ENCODE measurements at regions not wholly inside any gene's neighbourhood (a gene's known extent, or its start where the extent isn't known, plus 50 kb on each side); places are given as distances from the start of the nearest gene placed in this dataset.
"Not testable (repeated sequence)": the region's sequence is repeated elsewhere in the genome, so short reads cannot be mapped to it uniquely, and the experiment has no call there.

DNA sequence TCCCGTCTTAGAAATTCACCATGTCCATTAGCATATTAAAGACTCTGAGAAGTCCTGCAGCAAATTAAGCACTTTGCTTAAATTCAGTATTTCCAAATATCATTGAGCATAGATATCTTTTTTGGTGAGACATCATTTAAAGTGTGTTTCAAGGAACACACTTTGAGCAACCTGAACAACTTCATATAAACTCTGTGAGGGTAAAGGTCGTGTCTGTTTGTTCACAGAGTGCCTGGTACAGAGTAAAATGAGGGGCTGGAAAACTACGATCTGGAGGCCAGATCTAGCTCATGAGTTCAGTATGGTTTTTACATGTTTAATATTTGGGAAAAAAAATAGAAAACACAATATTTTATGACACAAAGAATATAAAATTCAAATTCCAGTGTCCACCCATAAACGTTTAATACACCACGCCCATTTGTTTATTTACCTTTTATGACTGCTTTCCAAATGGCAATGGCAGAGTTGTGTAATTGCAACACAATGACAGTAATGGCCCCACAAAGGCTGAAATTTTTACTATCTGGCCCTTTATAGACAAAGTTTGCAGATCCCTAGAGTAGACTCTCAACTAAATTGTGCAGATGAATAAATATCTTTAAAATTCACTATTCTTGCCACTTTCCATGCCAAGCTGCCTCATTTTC lies 67.4 kb downstream of the SNTN start:
- no peak for DNase-seq (ENCODE audit: low read depth in 2 of 2)

DNA sequence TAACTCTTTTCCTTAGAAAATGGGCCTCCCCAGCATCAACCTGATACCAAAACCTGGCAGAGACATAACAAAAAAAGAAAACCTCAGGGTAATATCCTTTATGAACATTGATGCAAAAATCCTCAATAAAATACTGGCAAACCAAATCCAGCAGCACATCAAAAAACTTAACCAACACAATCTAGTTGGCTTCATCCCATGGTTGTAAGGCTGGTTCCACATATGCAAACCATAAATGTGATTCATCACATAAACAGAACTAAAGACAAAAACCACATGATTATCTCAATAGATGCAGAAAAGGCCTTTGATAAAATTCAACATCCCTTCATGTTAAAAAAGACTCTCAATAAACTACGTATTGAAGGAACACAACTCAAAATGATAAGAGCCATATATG lies 68.5 kb downstream of the SNTN start:
- DNase-seq (ENCODE audit: low read depth in 2 of 2): peak; percentile 62

DNA sequence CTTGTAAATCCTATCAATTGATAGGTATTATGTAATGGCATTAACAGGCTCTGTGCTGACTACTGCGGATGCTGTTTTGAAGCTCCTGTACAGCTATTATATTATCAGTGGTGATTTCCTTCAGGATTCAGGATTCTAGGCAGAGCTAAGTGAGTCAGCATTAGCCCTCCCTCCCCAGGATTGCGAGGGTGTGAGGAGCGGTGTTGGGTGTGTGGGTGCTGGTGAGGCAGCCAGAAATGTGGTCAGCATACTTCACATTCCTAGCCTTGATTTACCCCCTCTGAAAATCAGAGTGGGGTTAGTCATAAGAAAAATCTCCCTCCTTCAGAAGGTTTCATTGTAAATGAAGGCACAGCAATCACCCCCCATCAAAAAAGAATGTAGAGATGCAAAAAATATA lies 72.5 kb downstream of the SNTN start:
- peak; percentile 91 to 93 for DNase-seq (ENCODE audit: low read depth in 2 of 2)

DNA sequence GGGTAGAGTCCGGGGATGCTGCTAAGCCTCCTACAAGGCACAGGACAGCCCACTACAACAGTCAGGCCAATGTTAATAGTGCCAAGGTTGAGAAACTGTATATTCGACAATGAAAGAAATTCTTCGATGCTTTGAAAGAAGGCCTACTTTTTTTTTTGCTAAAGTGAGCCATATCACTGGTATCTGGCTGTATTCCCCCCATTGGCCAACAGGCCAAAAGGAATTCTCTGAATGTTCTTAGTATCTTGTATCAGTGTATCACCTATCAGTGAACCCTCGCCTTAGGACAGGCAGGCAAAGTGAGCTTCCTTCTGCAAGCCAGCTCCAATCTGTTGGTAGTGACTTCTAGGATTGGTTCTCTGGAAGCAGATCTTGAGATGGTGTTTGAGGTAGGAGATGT lies 74.2 kb downstream of the SNTN start:
- no peak for DNase-seq (ENCODE audit: low read depth in 2 of 2)

DNA sequence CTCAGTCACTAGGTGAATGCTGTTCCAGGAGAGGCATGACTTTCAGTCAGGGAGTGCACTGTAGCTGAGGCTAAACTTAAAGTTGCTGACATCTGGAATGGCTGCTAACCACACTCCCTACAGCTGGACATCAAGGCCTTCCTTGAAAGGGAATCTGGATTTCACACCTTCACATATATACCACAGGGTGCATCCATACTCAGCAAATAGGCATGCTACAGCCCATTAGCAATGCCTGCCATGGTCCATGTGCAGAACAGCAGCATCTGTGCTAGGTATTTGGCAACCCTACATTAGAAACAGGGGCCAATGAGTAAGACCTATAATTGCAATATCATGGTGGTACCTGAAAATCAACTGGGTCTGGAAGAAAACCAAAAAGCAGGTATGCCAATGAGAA lies 74.8 kb downstream of the SNTN start:
- no peak for DNase-seq (ENCODE audit: low read depth in 2 of 2)

DNA sequence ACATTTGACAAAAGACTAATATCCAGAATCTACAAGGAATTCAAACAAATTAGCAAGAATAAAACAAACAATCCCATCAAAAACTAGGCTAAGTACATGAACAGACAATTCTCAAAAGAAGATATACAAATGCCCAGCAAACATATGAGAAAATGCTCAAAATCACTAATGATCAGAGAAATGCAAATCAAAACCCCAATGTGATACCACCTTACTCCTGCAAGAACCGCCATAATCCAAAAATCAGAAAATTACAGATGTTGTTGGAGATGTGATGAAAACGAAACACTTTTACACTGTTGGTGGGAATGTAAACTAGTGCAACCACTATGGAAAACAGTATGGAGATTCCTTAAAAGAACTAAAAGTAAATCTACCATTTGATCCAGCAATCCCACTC lies 79.4 kb downstream of the SNTN start:
- no peak for DNase-seq (ENCODE audit: low read depth in 2 of 2)

DNA sequence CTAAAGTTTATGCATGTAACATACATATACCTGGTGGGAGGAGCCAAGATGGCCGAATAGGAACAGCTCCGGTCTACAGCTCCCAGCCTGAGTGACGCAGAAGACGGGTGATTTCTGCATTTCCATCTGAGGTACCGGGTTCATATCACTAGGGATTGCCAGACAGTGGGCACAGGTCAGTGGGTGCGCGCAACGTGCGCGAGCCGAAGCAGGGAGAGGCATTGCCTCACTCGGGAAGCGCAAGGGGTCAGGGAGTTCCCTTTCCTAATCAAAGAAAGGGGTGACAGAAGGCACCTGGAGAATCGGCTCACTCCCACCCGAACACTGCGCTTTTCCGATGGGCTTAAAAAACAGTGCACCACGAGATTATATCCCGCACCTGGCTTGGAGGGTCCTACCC lies 80.8 kb downstream of the SNTN start:
- DNase-seq (ENCODE audit: low read depth in 2 of 2): not testable (repeated sequence)

DNA sequence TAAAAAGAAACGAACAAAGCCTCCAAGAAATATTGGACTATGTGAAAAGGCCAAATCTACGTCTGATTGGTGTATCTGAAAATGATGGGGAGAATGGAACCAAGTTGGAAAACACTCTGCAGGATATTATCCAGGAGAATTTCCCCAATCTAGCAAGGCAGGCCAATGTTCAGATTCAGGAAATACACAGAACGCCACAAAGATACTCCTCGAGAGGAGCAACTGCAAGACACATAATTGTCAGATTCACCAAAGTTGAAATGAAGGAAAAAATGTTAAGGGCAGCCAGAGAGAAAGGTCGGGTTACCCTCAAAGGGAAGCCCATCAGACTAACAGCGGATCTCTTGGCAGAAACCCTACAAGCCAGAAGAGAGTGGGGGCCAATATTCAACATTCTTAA lies 82.2 kb downstream of the SNTN start:
- not testable (repeated sequence) for DNase-seq (ENCODE audit: low read depth in 2 of 2)

DNA sequence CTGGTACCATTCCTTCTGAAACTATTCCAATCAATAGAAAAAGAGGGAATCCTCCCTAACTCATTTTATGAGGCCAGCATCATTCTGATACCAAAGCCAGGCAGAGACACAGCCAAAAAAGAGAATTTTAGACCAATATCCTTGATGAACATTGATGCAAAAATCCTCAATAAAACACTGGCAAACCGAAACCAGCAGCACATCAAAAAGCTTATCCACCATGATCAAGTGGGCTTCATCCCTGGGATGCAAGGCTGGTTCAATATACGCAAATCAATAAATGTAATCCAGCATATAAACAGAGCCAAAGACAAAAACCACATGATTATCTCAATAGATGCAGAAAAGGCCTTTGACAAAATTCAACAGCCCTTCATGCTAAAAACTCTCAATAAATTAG lies 82.3 kb upstream of the C3orf49 start:
- DNase-seq (ENCODE audit: low read depth in 2 of 2): not testable (repeated sequence)

DNA sequence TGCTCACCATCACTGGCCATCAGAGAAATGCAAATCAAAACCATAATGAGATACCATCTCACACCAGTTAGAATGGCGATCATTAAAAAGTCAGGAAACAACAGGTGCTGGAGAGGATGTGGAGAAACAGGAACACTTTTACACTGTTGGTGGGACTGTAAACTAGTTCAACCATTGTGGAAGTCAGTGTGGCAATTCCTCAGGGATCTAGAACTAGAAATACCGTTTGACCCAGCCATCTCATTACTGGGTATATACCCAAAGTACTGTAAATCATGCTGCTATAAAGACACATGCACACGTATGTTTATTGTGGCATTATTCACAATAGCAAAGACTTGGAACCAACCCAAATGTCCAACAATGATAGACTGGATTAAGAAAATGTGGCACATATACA lies 80.5 kb upstream of the C3orf49 start:
- not testable (repeated sequence) for DNase-seq (ENCODE audit: low read depth in 2 of 2)

DNA sequence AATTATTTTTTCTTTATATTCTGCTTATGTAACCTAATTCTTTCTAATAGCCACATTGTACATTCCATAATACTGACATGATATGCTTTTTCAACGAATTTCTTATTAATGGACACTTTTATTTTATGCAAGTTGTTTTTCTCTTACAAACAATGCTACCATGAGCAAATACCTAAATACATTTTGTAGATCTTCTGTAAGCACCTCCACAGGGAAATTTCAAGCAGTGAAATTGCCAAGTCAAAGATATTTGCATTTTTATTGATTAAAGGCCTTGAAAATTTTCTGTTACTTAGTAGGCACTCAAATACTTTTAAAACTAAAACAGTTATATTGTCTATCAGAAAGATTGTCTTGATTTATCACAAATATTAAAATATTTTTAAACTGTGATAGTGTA lies 79.6 kb upstream of the C3orf49 start:
- no peak for DNase-seq (ENCODE audit: low read depth in 2 of 2)

DNA sequence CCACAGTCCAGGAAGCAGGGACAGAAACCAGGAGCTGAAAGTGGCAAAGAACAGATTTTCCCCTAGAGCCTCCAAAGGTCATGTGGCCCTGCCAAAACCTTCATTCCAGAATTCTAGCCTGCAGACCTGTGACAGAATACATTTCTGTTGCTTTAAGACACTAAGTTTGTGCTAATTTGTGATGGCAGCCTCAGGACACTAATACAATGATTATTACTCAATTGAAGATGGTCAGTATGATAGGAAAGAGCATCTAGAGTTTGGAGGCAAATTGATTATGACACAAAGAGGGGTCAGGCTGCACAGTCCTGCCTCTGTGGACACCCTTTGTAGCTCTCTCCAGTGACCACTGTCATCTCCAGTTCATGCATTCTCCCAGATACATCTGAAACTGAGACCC lies 79.0 kb upstream of the C3orf49 start:
- DNase-seq (ENCODE audit: low read depth in 2 of 2): no peak

DNA sequence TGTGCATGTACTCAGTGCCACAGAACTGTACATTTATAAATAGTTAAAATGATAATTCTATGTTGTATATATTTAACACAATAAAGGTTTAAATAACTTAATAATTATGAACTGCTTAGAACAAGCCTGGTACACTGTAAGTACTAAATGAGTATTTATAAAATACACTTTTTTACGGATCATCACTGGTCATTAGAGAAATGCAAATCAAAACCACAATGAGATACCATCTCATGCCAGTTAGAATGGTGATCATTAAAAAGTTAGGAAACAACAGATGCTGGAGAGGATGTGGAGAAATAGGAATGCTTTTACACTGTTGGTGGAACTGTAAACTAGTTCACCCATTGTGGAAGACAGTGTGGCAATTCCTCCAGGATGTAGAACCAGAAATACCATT lies 74.4 kb upstream of the C3orf49 start:
- not testable (repeated sequence) for DNase-seq (ENCODE audit: low read depth in 2 of 2)

DNA sequence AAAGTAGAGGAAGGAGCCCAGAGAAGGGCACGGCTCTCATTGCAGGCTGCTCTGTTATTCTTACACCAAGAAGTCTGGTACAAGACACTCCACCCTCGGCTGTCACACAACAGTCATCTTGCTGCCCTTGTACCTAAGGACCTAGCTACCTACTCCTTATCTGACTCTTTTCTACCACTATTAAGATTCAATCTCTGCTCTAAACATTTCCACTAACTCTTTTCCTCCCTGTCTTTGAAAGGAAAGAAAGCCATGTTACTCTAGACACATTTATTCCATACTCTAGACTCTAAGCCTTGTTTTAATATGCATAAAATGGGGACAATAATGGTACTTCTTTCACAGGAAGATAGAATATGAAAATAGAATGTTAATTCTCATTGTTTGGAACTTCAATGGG lies 73.3 kb upstream of the C3orf49 start:
- DNase-seq (ENCODE audit: low read depth in 2 of 2): no peak

DNA sequence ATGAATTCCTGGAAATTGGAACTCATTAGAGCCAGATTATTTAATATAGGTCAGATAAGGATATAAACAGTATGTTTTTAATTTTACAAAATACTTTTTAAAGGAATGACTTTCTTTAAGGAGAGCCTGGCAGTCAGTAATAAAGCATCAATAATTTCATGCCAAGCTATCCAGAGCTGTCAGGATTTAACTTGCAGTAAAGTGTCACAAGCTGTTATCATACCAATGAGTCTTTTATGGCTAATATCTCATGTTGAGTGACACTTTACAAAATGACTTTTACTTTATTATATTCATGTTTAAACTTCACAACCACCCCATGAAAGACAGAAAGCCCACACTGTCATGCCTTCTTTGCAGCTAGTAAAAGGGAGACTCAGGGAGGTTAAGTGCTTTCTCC lies 72.9 kb upstream of the C3orf49 start:
- DNase-seq (ENCODE audit: low read depth in 2 of 2): no peak

DNA sequence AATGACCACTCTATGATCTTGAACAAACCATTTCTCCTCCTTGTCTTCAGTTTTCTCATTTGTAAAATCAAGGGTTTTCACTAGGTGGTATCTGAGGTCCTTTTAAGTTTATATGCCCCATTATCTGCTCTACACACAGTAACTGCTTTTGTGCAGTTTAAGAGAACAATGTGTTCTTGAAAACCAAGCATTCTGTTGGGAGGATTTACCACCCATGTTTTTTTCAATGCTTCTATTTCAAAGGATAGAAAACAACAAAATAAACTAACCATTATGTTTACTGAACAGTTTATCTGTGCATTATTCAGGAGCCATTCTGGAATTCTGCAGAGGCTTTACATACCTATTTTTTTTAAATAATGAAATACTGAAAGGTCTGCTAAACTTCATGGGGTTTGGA lies 67.6 kb upstream of the C3orf49 start:
- DNase-seq (ENCODE audit: low read depth in 2 of 2): no peak

DNA sequence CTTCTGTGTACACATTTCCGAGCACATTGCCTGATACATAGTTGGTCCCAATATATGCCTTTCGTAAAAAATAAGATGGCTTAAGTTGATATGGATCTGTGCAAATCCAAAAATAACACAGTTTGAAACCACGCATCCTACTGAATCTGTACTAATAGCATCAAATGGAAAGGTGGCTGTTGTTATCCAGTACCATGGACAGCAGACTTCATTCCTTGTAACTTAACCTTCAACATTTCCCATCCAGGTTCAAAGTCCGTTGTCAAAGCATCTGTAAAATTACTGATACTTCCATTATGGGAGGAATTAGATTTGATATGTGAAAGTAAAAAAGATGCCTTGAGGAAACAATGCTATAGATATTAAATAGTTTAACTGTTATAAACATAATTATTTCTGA lies 65.5 kb upstream of the C3orf49 start:
- peak in 1 of 2 experiments; percentile 0 for DNase-seq (ENCODE audit: low read depth in 2 of 2)

DNA sequence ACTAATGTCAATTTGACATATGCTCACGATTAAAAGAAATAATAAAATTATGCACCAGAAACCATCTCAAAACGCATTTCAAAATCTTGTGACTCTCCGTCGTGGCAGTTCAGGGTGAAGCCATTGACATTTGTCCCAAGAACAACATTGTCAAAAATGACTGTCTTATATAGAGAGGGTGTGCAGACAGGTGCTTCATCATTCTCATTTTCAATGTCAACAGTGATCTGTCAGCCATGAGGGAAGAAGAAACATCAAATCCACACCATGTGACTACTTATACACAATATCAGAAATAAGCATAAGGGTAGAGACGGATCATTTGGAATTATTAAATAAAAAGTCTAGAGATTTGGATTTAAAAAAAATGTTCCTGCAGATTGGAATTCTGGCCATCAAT lies 65.1 kb upstream of the C3orf49 start:
- DNase-seq (ENCODE audit: low read depth in 2 of 2): no peak

DNA sequence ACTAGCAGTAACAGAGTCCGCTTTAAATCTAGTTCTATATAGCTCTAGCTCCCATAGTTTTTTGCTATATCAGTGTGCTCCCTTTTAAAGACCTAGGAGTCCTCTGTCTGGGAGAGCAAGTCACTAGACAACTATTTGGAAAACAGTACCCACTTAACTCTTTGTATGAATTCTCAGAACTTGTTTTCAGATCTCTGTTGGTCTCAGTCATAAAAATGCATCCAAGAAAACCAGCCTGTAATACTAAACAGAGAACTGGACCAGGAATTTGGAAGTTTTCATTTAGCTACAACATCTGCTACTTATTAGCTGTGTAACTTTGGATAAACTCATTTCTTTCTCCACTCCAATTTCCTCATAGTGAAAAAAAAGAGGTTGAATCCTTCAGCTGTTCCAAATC lies 56.9 kb upstream of the C3orf49 start:
- peak; percentile 86 for DNase-seq (ENCODE audit: low read depth in 2 of 2)

DNA sequence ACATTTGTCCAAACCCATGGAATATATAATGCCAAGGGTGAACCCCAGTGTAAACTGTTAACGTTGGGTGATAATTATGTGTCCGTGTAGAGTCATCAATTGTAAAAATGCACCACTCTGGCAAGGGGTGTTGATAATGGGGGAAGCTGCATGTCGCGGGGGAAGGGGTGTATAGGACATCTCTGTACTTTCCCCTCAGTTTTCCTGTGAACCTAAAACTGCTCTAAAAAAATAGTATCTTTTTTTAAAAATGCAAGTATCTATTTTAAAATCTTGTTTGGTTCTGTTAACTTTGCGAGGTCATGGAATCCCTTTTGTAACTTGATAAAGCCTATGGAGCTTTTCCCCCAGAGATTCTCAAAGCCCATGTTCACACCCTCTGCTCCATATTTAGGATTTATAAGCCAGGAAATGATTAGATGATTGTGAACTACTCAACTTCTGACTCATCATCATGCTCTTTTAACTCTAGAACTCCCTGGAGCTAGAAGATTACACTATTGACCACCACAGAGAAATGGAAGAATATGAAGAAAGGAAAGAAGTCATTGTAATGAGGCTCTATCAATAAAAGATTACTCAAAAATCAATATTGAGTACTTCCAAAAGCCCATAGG lies 56.1 kb upstream of the C3orf49 start:
- peak; percentile 70 to 73 for DNase-seq (ENCODE audit: low read depth in 2 of 2)

DNA sequence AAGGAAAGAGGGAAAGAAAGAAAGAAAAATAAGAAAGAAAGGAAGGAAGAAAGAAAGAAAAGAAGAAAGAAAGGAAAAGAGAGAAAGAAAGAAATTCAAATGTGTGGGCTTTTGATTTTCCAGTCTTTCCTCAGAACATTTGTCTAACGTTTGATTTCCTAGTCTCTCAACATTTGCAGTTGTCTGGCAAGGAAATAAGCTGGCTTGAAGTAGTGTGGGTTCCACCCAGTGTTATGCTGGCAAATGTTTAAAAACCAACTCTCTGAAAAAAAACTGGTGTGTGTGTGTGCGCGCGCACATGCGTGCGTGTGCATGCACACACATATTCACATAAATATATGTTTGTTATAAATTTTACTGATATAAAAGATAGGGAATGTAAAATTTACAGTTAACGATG lies 54.6 kb upstream of the C3orf49 start:
- no peak for DNase-seq (ENCODE audit: low read depth in 2 of 2)

DNA sequence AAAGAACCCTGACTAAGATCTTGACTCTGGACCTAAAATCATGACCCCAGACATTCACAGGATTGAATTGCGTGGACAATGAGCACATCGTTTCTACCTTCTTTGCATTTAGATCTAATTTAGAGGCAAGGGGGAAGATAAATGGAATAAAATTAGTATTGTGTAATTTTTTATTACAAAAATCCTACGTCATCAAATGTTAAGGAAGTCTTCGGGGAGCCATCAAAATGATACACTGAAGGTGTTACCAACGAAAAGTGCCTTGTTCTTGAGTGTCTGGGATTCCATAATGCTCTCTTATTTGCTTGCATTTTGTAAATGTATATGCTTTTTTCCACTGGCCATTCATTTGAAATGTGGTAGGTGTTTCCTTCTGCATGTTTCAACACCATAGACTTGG lies 52.8 kb upstream of the C3orf49 start:
- DNase-seq (ENCODE audit: low read depth in 2 of 2): no peak

DNA sequence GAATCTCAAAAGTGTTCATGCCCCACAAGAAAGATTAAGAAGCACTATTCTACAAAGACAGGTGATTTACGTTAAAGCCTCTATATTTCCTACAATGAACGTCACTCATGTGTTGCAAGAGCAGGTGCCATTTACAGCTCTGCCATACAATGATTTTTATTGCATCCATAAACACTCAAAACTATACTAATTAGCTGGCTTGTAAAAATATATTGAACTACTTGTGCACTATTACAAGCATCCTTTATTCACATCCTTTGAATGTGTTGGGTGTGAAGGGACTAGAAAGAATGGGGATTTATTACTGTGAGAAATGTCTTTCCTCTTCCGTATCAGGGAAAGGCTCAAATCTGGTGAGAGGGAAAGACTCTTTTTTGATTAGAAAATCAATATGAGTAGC lies 50.7 kb upstream of the C3orf49 start:
- no peak for DNase-seq (ENCODE audit: low read depth in 2 of 2)

DNA sequence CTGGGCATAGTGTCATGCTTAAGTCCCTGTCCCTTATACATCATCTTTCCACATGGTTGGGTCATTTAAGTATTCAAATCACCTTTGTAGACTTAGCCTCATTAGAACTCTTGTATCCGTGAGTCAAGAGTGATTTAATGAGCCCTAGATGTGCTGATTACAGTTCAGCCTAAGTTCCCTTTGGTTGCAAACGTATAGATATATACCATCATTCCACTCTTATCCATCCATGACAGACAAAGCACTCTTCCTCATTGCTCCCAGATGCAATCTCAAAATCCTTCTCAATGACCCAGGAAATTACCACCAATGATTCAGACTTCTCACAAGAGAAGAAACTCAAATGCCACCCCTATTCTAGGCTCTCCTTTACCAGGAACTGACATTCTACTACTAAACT lies 50.2 kb upstream of the C3orf49 start:
- no peak for DNase-seq (ENCODE audit: low read depth in 2 of 2)
